Head of caudate nucleus (tissue), 42 donors: ENCODE measurements at regions not wholly inside any gene's neighbourhood (a gene's known extent, or its start where the extent isn't known, plus 50 kb on each side); places are given as distances from the start of the nearest gene placed in this dataset.

Source experiments
- DNase-seq, 42 donors: peaks; one replicate each; pipeline versions ENCODE4 v3.0.0 to v3.0.0-alpha.2; 2020 to 2021; ENCODE audit warnings: mixed read lengths in 7 of 42
- intact Hi-C: fragments of 100-400 bp; cut with DNase I; formaldehyde crosslinking; loops from one replicate; pipeline ENCODE4 v1.15.0; 2022

DNA sequence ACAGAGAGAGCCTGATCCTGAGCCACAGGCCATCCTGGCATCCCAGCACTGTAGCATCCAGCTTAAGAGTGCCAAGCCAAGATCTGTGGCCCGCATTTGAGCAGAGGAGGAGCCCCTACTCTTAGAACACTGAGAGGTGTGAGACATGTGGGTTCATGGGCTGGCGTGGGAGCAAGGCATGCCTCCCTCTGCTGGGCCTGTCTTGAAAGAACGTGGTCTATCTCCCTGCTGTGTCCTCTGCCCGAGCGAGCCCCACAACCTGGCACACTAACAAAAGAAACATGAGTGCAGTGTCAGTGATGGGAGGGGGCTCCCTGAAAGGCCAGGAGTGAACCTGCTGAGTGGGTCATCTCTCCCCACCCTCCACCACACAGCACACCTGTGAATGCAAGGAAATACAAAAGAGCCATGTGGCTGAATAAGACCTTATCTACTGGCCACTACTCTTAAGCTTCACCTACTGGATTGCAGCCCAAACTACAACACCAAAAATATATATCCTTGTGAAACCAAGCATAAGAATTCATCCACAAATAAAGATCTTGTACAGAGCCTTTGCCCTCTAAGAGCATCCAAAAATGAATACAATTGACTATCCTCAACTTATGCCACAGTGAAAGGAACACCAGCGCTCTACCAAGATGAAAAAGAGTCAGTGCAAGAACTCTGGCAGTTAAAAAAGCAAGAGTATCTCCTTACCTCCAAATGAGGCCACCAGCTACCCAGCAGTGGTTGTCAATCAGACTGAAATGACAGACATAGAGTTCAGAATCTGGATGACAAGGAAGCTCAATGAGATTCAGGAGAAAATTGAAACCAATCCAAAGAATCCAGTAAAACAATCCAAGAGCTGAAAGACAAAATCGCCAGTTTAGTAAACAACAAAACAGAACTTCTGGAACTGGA, 259.4 kb upstream of the DAB1 start:
- intact Hi-C loops, result no loop called here
- DNase-seq, result no peak

DNA sequence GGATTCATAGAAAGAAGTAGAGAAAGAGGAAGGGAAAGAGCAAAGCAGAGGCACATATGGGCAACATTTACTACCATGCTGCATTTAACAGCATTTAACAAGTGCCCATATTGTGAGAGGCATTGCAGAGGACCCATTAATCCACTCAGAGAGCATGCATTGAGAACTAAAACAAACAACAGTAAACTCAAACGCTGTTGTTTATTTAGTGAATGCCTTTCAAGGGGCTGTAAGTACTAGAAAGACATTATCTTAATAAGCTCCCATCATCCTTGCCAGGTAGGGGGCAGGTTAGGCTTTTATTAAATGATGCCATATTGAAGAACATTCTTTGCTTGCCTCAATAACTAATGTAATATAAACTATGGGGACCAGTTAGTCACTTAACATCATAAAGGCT, 254.3 kb upstream of the DAB1 start:
- no peak for DNase-seq
- intact Hi-C loops, result no loop called here

DNA sequence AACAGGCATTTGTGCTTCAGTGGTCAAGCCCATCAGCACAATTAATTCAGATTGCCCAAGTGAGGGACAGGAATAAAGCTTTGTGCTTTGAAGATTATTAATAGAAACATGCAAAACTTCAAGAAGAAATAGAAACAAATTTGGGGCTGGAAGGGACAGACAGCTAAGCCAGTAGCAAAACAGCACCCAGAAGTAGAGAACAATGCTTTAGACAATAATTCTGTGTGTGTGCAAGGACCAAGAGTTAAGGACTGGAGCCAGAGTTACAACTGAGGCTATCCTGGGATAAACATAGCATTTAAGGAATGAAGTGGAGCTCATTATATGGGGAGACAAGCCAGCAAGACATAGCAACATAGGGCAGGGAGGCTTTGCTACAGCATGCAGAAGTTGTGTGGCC, 251.9 kb upstream of the DAB1 start:
- intact Hi-C loops, result no loop called here
- DNase-seq, result no peak

DNA sequence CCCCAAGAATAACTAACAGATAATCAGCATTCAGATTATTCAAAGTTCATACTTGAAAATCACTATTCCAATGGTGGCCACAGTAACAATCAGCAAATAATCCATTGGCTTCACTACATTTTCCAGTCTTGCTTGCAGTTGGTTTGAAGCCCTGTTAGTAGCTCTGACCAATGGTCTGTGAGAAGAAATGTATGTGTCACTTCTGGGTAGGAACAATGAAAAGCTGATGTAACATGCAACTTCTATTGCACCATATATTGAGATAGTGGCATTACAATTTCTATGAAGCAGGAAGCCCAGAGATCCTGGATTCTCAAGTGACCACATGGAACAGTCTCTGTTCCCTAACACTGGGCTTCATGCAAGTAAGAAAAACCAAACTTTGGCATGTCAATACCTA, 250.9 kb upstream of the DAB1 start:
- no peak for DNase-seq
- intact Hi-C loops, result no loop called here

DNA sequence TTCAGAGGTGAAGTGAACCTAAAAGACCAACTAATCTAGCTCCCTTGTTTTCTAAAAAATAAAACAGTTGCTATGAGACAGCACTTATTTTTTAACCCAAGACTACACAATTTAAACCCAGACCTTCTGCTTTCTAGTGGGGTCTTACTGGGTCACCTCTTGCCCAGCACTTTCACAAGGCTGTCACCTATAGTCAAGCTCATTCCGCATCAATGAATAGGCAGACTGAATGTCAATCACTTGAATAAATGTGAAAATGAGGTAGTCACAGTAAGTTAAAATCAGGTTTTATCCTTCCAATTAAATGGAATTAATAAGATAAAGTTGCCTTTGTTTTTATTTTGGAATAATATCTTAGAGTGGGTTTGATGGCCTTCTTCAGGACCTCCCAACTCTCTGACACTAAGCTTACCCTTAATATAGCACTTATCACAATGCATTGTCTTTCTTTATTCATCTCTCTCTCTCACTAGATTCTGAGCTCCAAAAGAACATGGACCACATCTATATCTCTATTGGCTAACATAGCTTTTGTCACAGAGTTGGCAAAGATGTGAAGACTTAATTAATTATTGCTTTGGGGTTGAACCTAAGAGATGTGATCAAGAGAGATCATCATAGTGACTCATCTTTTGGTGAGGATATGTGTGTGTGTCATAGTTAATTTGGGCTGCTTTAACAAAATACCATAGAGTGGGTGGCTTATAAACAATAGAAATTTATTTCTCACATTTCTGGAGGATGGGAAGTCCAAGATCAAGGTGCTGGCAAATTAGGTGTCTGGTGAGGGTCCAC, 248.7 kb upstream of the DAB1 start:
- no peak for DNase-seq
- intact Hi-C loops, result no loop called here

DNA sequence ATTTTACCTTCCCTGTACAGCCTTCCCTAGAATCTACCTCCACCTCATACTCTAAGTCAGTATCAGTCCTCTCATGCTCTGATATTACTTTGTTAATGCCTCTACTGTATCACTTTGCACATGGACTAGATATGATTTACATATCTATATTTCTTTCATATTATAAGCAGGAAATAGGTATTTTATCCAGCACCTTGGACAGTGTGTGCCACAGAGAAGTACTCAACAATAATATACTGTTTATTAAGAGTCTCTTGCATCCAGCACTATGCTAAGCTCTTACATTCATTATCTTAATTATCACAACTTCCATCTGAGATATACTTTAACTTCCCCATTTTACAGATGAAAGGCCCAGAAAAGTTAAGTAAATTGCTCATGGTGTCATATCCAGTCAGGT, 247.9 kb upstream of the DAB1 start:
- intact Hi-C loops, result no loop called here
- DNase-seq, result no peak

DNA sequence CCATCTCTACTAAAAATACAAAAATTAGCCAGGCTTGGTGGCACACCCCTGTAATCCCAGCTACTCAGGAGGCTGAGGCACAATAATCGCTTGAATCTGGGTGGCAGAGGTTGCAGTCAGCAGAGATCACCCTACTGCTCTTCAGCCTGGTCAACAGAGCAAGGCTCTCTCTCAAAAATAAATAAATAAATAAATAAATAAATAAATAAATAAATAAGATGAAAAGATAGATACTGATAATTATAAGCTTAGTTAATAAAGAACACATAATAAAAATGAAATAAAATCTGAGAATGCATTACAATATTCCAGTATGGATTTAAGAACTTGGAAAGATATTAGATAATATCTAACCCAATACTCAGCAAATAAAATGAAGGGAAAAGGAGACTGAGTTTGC, 235.9 kb upstream of the DAB1 start:
- intact Hi-C loops, result no loop called here
- no peak for DNase-seq

DNA sequence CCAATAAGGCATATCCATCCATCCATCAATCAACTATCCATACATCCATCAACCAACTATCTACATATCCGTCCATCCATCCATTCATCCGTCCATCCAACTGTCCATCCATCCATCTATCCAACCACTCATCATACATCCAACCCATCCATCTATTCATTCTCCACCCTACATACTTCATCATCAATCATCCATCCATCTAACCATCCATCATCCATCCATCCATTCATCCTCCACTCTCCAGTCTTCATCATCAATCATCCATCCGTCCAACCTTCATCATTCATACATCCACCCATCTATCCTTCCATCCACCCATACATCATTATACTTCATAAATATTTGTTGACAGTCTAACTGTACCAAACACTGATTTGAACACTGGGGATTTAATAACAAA, 231.3 kb upstream of the DAB1 start:
- no peak for DNase-seq
- intact Hi-C loops, result no loop called here

DNA sequence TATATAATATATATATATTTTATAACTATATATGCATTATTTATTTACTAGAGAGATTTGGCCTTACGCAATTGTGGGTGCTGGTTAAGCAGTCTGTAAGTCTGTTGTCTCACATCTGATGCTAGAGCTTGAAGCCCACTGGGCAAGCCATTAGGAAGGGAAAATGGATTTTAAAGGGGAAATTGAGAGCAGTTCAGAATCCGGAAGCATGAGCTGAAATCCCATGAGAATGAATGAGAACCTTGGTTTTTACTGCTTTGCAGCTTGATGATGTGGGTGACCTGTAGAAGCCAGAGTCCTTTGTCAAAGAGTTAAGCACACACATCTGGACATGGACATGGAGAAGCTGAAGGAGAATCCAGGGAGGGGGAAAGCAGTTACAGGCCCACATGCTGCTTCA, 220.8 kb upstream of the DAB1 start:
- no peak for DNase-seq
- intact Hi-C loops, result no loop called here

DNA sequence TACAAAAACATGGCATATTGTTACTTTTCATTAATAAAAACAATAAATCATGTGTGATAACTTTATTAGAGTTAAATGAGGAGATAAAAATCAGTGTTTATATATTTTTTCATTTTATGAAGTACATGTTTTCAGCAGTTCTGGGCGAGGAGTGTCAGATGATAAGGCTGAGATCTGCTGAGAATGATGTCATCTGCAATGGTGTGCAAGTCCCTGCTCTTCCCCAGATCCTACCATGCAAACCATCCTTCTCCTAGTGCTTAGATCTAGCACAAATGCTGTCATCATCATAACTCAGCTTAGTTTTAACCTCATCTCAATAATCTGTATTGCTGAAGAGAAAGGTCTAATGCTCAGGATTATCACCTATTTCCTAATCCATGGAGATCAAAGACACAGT, 214.4 kb upstream of the DAB1 start:
- intact Hi-C loops, result no loop called here
- no peak for DNase-seq

DNA sequence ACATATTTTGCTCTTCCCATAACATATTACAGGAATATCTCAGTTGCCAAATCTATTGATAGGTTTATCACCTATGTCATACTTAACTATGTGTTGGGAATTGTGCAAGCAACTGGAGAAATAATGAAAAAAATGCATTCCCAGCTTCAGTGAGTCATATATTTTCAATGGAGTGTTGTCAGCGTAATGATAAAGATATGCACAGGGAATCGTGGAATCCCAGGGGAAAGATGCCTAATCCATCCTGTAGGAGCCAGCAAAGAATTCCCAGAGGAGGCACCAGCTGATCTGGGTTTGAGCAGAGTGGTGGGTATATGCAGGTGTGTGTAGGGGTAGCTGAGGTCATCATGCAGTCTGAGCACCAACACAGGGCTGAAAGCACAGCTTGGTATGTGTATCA, 213.3 kb upstream of the DAB1 start:
- no peak for DNase-seq
- intact Hi-C loops, result no loop called here

DNA sequence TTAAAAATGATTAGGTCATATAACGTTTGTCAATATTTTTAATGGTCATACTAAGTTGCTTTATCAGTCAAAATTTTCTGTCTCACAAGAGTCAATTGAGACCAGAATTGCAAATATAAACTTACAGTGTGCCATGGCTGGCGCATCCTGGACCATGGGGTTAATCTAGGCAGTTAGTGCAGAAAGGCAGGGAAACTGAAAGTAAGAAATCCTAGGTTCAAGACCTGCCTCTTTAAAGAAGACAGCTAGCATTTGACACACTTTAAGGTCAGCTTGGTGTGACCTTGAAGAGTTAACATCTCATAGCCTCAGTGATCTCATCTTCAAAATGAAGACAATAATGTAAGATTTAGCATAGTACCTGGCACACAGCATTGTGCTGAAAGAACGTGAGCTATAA, 210.0 kb upstream of the DAB1 start:
- no peak for DNase-seq
- intact Hi-C loops, result no loop called here

DNA sequence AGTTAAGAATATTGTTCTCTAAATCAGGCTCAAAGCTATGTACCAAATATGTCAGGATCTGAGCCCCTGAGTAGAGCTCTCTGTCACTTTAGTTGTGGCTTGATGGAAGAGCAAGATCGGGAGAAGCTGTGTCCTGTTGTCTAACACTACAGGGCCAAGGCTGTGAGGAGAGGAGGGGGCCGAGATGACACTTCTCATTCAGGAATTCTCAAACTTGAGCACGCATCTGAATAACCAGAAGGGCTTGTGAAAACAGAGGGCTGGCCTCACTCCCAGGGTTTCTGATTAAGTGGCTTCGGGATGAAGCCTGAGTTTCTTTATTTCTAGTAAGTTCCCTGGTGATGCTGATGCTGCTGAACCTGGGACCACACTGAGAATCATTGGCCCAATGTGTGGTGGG, 209.2 kb upstream of the DAB1 start:
- no peak for DNase-seq

DNA sequence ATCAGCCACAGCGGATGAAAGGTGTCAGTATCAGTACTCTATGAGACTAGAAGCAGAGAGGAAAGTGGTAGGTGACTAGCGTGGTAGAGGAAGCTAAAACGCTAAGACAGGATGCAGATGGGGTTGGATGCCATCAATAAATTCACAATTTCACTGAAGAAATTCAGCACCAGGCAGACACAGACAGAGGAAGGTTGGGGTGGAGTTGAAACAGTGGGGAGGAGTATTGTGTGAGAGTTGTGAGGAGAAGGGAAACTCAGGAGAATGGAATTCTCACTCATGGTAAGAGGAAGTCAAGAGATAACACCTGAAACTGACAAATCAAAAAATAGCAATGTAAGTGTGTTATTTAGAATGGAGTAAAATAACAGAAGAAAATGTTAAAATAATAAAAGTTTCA, 208.5 kb upstream of the DAB1 start:
- DNase-seq, result no peak
- intact Hi-C loops, result no loop called here

More for the DNA sequence above, 209.2 kb upstream of the DAB1 start:
- intact Hi-C loops, result no loop called here

DNA sequence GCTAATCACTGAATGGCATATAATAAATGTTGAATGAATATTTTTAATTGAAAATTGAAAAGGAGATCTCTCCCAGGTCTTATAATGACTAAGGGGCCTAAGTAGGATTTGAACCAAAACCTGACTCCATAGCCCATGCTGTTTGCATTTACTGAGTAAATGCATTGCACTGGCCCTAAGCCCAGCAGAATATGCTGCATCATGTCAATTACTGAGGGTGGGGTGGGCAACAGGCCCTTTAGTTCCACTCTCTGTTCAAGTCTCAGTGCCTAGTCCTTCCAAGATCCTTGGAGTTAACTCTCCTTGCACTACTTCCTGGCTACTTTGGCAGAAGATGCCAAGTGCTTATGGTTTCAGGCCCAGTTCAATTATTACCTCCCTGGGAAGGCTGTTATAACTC, 203.8 kb upstream of the DAB1 start:
- intact Hi-C loops, result no loop called here
- DNase-seq, result no peak

DNA sequence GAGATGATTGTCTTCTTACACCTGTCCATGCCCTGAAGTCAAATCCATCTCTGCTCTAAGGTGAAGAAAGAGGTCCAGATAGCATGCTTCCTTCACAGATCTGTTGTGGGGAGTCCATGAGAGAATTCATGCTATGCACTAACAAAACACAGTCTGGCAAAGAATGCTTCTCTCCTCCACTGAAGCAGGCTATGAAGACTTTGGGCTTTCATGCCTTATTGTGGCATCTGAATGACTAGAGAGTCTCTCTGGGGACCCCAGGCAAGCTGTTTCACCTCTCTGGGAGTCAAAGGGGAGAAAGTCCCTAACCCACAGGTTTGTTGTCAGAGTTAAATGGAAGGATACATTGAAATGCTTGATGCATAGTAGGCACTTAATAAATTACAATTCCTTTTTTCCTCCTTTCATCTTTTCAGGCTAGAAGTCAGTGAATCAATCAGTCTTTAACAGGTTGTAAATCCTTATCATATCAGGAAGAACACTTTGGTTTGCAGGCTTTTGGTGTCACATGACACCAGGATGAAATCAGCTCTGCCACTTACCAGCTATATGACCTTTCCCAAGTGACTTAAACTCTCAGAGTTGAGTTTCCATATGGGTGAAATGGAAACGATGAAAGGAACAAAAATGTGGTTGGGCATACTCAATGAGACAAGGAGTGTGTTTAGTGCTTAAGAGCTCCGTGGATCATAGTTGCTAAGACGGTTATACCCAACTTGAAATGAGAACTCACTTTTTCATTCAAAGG, 200.1 kb upstream of the DAB1 start:
- DNase-seq, result no peak
- intact Hi-C loops, result no loop called here

DNA sequence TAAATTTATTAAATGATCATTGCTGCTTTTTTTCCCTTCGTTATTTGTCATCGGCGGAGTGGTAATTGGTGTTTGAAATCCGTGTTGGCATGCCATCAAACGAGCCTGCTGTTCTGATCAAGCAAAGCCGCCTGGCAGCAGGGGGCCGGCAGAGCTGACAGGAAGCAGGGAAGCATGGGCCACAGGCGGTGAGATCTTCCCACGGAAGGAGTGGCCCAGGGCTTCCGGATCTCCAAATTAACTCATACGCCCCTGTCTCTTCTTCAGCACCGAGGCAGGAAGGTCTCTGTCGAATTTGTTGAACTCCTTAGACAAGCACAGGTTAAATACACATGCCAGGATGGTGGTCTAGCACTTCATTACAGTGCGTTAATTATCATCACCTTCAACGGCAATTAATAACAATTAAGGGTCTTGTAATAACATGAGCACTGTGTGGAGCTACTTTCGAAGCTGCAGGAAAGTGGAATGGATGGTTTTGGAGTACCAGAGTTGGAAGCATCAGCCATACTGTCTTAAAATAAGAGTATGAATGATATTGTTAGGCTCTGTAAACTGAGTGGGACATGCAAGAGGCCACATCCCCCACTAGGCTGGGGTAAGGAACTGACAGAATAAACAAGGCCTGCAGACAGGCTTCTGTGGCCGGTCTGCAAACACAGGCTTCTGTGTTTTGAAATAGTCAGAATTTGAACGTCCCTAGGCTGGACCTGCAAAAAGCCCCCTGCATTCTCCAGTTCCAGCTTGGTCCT, 199.4 kb upstream of the DAB1 start:
- intact Hi-C loops, result no loop called here
- peak in 26 of 42 donors; percentile 4 to 51 (median 26) for DNase-seq

DNA sequence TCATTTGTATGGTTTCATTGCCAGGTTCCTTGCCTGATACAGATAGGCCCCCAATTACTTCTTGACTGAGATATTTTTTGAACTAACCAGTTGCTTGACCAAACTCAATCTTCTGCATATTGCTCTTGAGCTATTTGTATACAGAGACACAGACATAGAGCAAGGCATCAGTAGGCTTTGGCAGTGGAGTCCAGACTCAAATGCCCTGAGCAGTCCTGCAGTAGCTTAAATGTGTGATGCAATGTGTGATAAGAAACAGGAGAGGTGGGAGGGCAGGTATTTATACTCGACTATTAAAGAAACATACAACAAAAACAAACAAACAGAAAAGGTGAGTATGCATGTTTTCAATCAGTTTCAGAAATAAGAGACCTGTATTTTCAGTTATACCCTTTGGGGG, 197.9 kb upstream of the DAB1 start:
- no peak for DNase-seq
- intact Hi-C loops, result no loop called here

DNA sequence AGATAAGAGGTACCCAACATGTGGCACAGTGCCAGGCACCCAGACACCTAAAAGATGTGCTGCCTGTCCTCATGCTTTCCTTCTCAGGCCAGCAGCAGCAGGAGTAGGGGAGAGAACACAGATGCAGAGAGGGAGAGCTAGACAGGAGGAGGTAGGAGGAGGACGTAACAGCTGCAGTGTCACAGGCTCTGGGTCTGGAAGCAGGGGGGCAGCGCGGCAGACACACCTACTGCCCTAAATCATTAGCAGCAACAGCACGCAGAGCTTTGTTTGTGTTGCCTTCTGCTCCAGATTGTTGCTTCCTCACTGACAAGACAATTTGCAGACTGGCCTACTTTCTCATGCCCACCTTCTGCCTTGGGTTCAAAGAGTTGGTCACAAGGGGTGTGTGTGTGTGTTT, 196.7 kb upstream of the DAB1 start:
- DNase-seq, result no peak
- intact Hi-C loops, result no loop called here
